ENCODE measurements at regions not wholly inside any gene's neighbourhood (a gene's known extent, or its start where the extent isn't known, plus 50 kb on each side); places are given as distances from the start of the nearest gene placed in this dataset.

DNA sequence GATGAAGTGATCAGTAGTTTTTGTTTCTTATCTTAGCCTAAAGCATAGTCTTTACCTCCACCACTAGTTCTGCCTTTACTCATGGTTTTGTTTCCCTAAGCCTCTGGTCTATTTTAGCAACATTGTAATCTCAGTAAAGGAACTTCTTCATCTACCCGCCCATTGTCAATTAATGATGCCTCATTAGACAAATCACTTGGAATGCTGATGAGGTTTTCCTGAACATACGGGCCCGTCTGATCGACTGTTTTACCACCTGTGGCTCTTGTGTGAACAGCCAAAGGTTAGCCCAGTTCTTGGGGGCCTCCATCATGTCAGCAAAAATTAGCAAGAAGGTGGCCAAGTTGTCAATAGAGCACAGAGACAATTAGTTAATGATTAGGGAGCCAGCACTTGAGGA lies 470.1 kb upstream of the ARRDC4 start:
- TF ChIP-seq, protein P1, sequence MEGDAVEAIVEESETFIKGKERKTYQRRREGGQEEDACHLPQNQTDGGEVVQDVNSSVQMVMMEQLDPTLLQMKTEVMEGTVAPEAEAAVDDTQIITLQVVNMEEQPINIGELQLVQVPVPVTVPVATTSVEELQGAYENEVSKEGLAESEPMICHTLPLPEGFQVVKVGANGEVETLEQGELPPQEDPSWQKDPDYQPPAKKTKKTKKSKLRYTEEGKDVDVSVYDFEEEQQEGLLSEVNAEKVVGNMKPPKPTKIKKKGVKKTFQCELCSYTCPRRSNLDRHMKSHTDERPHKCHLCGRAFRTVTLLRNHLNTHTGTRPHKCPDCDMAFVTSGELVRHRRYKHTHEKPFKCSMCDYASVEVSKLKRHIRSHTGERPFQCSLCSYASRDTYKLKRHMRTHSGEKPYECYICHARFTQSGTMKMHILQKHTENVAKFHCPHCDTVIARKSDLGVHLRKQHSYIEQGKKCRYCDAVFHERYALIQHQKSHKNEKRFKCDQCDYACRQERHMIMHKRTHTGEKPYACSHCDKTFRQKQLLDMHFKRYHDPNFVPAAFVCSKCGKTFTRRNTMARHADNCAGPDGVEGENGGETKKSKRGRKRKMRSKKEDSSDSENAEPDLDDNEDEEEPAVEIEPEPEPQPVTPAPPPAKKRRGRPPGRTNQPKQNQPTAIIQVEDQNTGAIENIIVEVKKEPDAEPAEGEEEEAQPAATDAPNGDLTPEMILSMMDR (IDR thresholded peaks at IDR 0.05 in 4 of 5, conservative IDR thresholded peaks at IDR 0.05 in 1 of 5), result no peak
- TF ChIP-seq POLR2A (IDR thresholded peaks at IDR 0.05), result no peak

Measured in gastrocnemius medialis (tissue), 4 donors.